Sigmoid colon (tissue), 6 donors: ENCODE measurements at regions not wholly inside any gene's neighbourhood (a gene's known extent, or its start where the extent isn't known, plus 50 kb on each side); places are given as distances from the start of the nearest gene placed in this dataset.

Experiments
- DNase-seq: peaks from one replicate; pipeline ENCODE4 v3.0.0-alpha.2; 2019
- H3K27ac ChIP-seq, 4 donors: fragments of 200-600 bp; sonication (generic); one replicate each; pipeline ENCODE4 v1.5.1; 2016 to 2019; ENCODE audit warnings: mild to moderate bottlenecking in 1 of 4
- H3K27me3 ChIP-seq, 3 donors: fragments of 200-600 bp; sonication (generic); one replicate each; pipeline ENCODE4 v1.5.1; 2019; ENCODE audit warnings: mild to moderate bottlenecking in 1 of 3
- H3K36me3 ChIP-seq, 4 donors: fragments of 200-600 bp; sonication (generic); one replicate each; pipeline ENCODE4 v1.5.1; 2016 to 2019
- H3K4me1 ChIP-seq, 4 donors: fragments of 200-600 bp; sonication (generic); one replicate each; pipeline ENCODE4 v1.5.1; 2017 to 2019
- H3K4me3 ChIP-seq, 4 donors: fragments of 200-600 bp; sonication (generic); one replicate each; pipeline ENCODE4 v1.5.1; 2017 to 2019; ENCODE audit warnings: mild to moderate bottlenecking in 2 of 4, moderate library complexity in 1 of 4
- H3K9me3 ChIP-seq, 4 donors: fragments of 200-600 bp in 3 of 4; sonication (generic) in 3 of 4; one replicate each; pipeline versions ENCODE4 v1.5.1 to v1.6.1; 2013 to 2019
- CTCF ChIP-seq, 4 experiments: fragments of 450-650 bp in 3 of 4; fragments of 200-600 bp in 1 of 4; IDR thresholded peaks; one replicate each; pipeline ENCODE4 v1.5.1; 2016 to 2019; ENCODE audit warnings: antibody characterized with exemption in 4 of 4, mild to moderate bottlenecking in 3 of 4, moderate library complexity in 2 of 4
- EP300 ChIP-seq, 4 donors: sonication (generic); formaldehyde crosslinking; IDR thresholded peaks; one replicate each; pipeline ENCODE4 v1.6.1; 2017; ENCODE audit warnings: antibody characterized with exemption in 4 of 4
- POLR2A ChIP-seq, 2 donors: fragments of 450-650 bp; IDR thresholded peaks; one replicate each; pipeline ENCODE4 v1.6.1; 2016; ENCODE audit warnings: antibody characterized with exemption in 2 of 2, mild to moderate bottlenecking in 2 of 2, moderate library complexity in 2 of 2
- POLR2AphosphoS5 ChIP-seq, 4 donors: sonication (generic); formaldehyde crosslinking; IDR thresholded peaks; one replicate each; pipeline ENCODE4 v1.6.1; 2017; ENCODE audit warnings: antibody characterized with exemption in 4 of 4
- WGBS, 2 donors: extraction: QIAGEN DNeasy Blood & Tissue Kit; methylation state at CpG; one replicate each; pipeline ENCODE4 v1.1.7; 2013; 5-methylcytosine and 5-hydroxymethylcytosine counted together
- intact Hi-C: fragments of 100-400 bp; cut with DNase I; formaldehyde crosslinking; loops from one replicate; pipeline ENCODE4 v1.15.1; 2023
- donor health status: healthy with polysubstance abuse.
- donor health status: healthy.

- no peaks in the 10 kb centered on the region for H3K9me3 ChIP-seq
- 77 to 82% methylated on average over 3 of the region's 3 CpGs for WGBS, 2 donors
- H3K27ac ChIP-seq: no peak overlapping the region
- no peaks in the 10 kb centered on the region for H3K27me3 ChIP-seq
- no peak overlapping the region for H3K4me3 ChIP-seq
- H3K36me3 ChIP-seq: no peaks in the 10 kb centered on the region
- DNase-seq: no peak
- no peaks in the 10 kb centered on the region for H3K4me1 ChIP-seq
- TF ChIP-seq CTCF (IDR thresholded peaks at IDR 0.05): no peak
- TF ChIP-seq POLR2A (IDR thresholded peaks at IDR 0.05): no peak
- no peak for TF ChIP-seq EP300 (IDR thresholded peaks at IDR 0.05)
- no peak for TF ChIP-seq POLR2AphosphoS5 (IDR thresholded peaks at IDR 0.05)
- intact Hi-C loops: no loop called here
These were observed 118.2 kb upstream of the IQCM start for GRCh38 chr4:149933883-149934282.

DNA sequence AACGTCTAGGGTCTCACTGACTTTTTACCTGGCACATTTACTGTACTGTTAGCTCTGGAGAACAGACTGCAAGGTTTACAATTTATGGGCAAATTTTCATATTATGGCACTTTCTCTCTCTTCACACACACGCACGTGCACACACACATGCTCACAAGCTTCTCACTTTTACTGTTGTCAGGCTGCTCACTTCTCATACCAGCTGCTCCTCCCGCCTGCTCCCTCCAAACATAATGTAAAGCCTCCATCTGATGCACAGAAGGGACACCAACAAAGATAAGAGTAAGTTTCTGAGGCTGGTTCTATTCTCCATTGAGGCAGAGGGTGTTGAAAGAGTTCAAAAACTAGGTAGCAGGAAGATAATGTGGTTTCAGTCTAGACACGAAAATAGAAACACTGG lies 128.9 kb upstream of the DCLK2 start:
- intact Hi-C loops: no loop called here
- Histone ChIP-seq H3K9me3 (no peaks in the 10 kb centered on the region), H3K27me3 (no peaks in the 10 kb centered on the region), H3K4me1 (no peaks in the 10 kb centered on the region), H3K4me3 (no peak overlapping the region), H3K36me3 (no peaks in the 10 kb centered on the region), H3K27ac (no peak overlapping the region)
- WGBS, 2 donors: 79 to 89% methylated on average over 5 of the region's 5 CpGs
- no peak for TF ChIP-seq POLR2AphosphoS5 (IDR thresholded peaks at IDR 0.05)
- no peak for TF ChIP-seq POLR2A (IDR thresholded peaks at IDR 0.05)
- no peak for TF ChIP-seq CTCF (IDR thresholded peaks at IDR 0.05)
- no peak for TF ChIP-seq EP300 (IDR thresholded peaks at IDR 0.05)
- DNase-seq: no peak

DNA sequence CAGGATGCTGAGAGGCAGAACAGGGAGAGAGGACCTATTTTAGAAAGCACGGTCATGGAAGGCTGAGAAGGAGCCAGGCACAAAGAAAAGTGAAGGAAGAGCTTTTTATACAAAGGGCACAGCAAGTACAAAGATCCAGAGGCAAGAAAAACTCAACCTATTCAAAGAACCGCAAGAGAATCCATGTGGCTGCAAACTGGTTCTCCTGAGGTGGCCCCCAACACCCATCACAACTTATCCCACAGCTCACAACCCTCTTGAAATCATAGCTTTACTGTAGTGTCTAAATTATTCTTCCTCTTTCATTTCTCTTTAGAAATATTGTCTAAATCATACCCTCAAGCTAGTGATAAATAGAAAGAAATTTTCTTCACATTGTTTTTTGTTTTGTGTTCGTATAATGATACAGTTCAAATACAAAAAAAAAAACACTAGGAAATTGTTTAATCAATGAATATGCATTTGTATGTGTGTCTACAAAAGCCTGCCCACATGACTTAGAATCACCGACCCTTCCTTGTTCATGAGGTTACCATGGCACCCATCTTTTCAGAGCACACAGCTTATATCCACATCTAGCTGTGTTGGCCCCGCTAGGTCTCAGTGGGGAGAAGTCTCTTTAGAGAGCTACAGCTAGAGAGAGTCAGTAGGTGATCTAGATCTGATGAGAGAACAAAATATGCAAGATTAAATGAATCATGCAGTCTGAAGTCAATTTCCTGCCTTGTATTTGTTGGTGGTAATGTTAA lies 126.9 kb upstream of the DCLK2 start:
- Histone ChIP-seq H3K27ac (no peak overlapping the region), H3K27me3 (no peaks in the 10 kb centered on the region), H3K4me1 (no peaks in the 10 kb centered on the region), H3K9me3 (no peaks in the 10 kb centered on the region), H3K36me3 (no peaks in the 10 kb centered on the region), H3K4me3 (no peak overlapping the region)
- TF ChIP-seq CTCF (IDR thresholded peaks at IDR 0.05) (no peak), POLR2AphosphoS5 (IDR thresholded peaks at IDR 0.05) (no peak), EP300 (IDR thresholded peaks at IDR 0.05) (no peak), POLR2A (IDR thresholded peaks at IDR 0.05) (no peak)
- intact Hi-C loops: no loop called here
- WGBS, 2 donors: 90 to 92% methylated on average over 5 of the region's 5 CpGs
- no peak for DNase-seq

DNA sequence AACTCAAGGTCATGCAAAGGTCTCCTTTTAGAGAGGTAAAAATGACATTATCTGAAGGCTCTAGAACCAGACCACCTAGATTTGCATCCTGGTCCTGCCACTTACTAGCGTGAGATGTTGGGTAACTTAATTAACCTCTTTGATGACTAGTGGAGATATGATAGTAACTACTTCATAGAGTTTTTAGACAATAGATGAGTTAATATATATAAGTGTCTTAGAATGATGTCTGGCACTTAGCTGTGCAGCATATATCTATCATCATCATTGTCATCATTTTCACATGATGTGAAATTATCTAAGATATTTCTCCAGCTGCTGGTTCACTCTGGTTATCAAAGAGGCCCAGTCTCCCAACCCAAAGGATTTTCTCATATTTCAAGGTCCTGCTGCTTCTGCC lies 126.1 kb upstream of the DCLK2 start:
- Histone ChIP-seq H3K4me3 (no peak overlapping the region), H3K4me1 (no peaks in the 10 kb centered on the region), H3K27me3 (no peaks in the 10 kb centered on the region), H3K36me3 (no peaks in the 10 kb centered on the region), H3K27ac (no peak overlapping the region), H3K9me3 (no peaks in the 10 kb centered on the region)
- no peak for DNase-seq
- intact Hi-C loops: no loop called here
- TF ChIP-seq EP300 (IDR thresholded peaks at IDR 0.05) (no peak), POLR2A (IDR thresholded peaks at IDR 0.05) (no peak), POLR2AphosphoS5 (IDR thresholded peaks at IDR 0.05) (no peak), CTCF (IDR thresholded peaks at IDR 0.05) (no peak)
- 91 to 97% methylated on average over 1 of the region's 1 CpG for WGBS, 2 donors

DNA sequence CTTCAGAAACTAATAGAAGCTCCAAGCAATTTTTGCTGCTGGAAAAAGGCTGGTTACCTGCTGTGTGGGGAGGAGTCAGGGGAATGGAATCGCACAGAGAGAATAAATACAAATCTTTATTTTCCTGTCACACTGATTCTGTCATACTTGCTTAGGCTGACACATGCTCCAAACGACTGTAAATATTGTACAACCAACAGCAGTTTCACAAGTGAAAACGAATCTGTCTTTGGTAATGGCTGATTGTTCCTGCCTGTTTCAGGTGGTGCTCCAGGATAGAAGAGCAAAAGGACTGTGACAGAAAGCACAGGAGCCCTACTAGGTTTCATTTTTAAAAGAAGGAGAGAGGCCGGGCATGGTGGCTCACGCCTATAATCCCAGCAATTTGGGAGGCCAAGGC lies 125.5 kb upstream of the DCLK2 start:
- H3K27ac ChIP-seq: no peak overlapping the region

More for the DNA sequence above, 125.5 kb upstream of the DCLK2 start:
- Histone ChIP-seq H3K27me3 (no peaks in the 10 kb centered on the region), H3K36me3 (no peaks in the 10 kb centered on the region), H3K4me3 (no peak overlapping the region), H3K4me1 (no peaks in the 10 kb centered on the region), H3K9me3 (no peaks in the 10 kb centered on the region)
- no peak for TF ChIP-seq POLR2AphosphoS5 (IDR thresholded peaks at IDR 0.05)
- TF ChIP-seq CTCF (IDR thresholded peaks at IDR 0.05): no peak
- no peak for TF ChIP-seq EP300 (IDR thresholded peaks at IDR 0.05)
- TF ChIP-seq POLR2A (IDR thresholded peaks at IDR 0.05): no peak
- DNase-seq: no peak
- intact Hi-C loops: no loop called here
- 82 to 84% methylated on average over 5 of the region's 5 CpGs for WGBS, 2 donors
